Endothelial cell of umbilical vein (primary cell): ENCODE measurements at regions not wholly inside any gene's neighbourhood (a gene's known extent, or its start where the extent isn't known, plus 50 kb on each side); places are given as distances from the start of the nearest gene placed in this dataset.

Source experiments
- BruUV-seq: library from RNA; stranded (reverse); fragments of 400-500 nt; replicated peaks from 2 replicates; lab custom pipeline; 2021; lab: Mats Ljungman, UMichigan
- CTCF ChIA-PET: fragments of 300-600, 350-600 bp; sonication (Branson Sonifier 250); formaldehyde crosslinking; loops from one replicate; lab custom pipeline; 2021; ENCODE audit warnings: antibody characterized with exemption, inconsistent platforms; lab: Charles Lee
- POLR2A ChIA-PET: fragments of 300-600, 350-600 bp; sonication (Branson Sonifier 250); formaldehyde crosslinking; loops from one replicate; lab custom pipeline; 2021; ENCODE audit warnings: antibody characterized with exemption, inconsistent platforms; lab: Charles Lee
- DNase-seq: peaks from one replicate; pipeline ENCODE4 v3.0.0-alpha.2; 2011; ENCODE audit warnings: low read depth, low spot score
- FAIRE-seq: peaks from 2 replicates; lab custom pipeline; 2011; peaks lifted over from hg19 to GRCh38; lab: Jason Lieb, UNC
- H2AFZ ChIP-seq: 2 replicates; pipeline ENCODE4 v1.6.0; 2012; ENCODE audit warnings: low read depth, low read length, control low read depth, inconsistent platforms
- H3K27ac ChIP-seq: 2 replicates; pipeline ENCODE4 v1.5.1; 2011; ENCODE audit warnings: low read depth, mild to moderate bottlenecking, control low read depth, low read length, moderate library complexity; ENCODE audit not compliant: insufficient read depth
- H3K27me3 ChIP-seq, 2 experiments: 2 replicates each; pipeline versions ENCODE4 v1.6.0 to v1.6.1; 2011; ENCODE audit warnings: low read length in 2 of 2, mixed read lengths in 1 of 2; ENCODE audit not compliant: control insufficient read depth in 2 of 2, insufficient read depth in 2 of 2
- H3K36me3 ChIP-seq, 2 experiments: 2 replicates in 1 of 2; 3 replicates in 1 of 2; pipeline ENCODE4 v1.5.1; 2011; ENCODE audit warnings: low read length in 2 of 2, mild to moderate bottlenecking in 1 of 2, moderate library complexity in 1 of 2; ENCODE audit not compliant: control insufficient read depth in 2 of 2, insufficient read depth in 2 of 2; ENCODE audit errors: extremely low read depth in 1 of 2
- H3K4me1 ChIP-seq: 3 replicates; pipeline ENCODE4 v1.5.1; 2011; ENCODE audit warnings: mild to moderate bottlenecking, low read length; ENCODE audit not compliant: control insufficient read depth, insufficient read depth; ENCODE audit errors: extremely low read depth
- H3K4me2 ChIP-seq: 2 replicates; pipeline ENCODE4 v1.6.1; 2011; ENCODE audit warnings: low read length, control low read depth, mixed read lengths; ENCODE audit not compliant: insufficient read depth
- H3K4me3 ChIP-seq, 3 experiments: fragments of 200-600 bp in 1 of 3; sonication (generic), shearing (Covaris generic) in 1 of 3; replicated peaks in 1 of 3; 2 replicates each; pipeline ENCODE4 v1.5.1; 2011 to 2016; ENCODE audit warnings: control low read depth in 3 of 3, low read length in 3 of 3, mild to moderate bottlenecking in 2 of 3, inconsistent platforms in 1 of 3, low read depth in 1 of 3, moderate library complexity in 1 of 3; ENCODE audit not compliant: insufficient read depth in 1 of 3
- H3K79me2 ChIP-seq: 2 replicates; pipeline ENCODE4 v1.6.0; 2012; ENCODE audit warnings: low read length, inconsistent platforms; ENCODE audit not compliant: control insufficient read depth, insufficient read depth
- H3K9ac ChIP-seq: replicated peaks from 2 replicates; pipeline ENCODE3; 2011; ENCODE audit warnings: low read length, control low read depth; ENCODE audit not compliant: insufficient read depth; ENCODE audit errors: extremely low read depth
- H3K9me1 ChIP-seq: replicated peaks from 3 replicates; pipeline ENCODE4 v1.6.0; 2011; ENCODE audit warnings: mild to moderate bottlenecking, low read length; ENCODE audit not compliant: control insufficient read depth, insufficient read depth; ENCODE audit errors: extremely low read depth
- H3K9me3 ChIP-seq: replicated peaks from 2 replicates; pipeline ENCODE4 v1.5.1; 2012; ENCODE audit warnings: low read length, inconsistent platforms; ENCODE audit not compliant: control insufficient read depth, insufficient read depth
- H4K20me1 ChIP-seq: replicated peaks from 2 replicates; pipeline ENCODE3; 2011; ENCODE audit warnings: mild to moderate bottlenecking, low read length; ENCODE audit not compliant: control insufficient read depth, insufficient read depth; ENCODE audit errors: extremely low read depth
- EZH2 ChIP-seq: IDR thresholded peaks from 2 replicates; pipeline ENCODE4 v1.6.1; 2012; ENCODE audit warnings: borderline replicate concordance, low read depth, mild to moderate bottlenecking, moderate library complexity, low read length, inconsistent platforms; ENCODE audit not compliant: severe bottlenecking
- FOS ChIP-seq: IDR thresholded peaks from 2 replicates; pipeline ENCODE4 v1.6.1; 2011; ENCODE audit warnings: mild to moderate bottlenecking, low read length, moderate library complexity, borderline replicate concordance; ENCODE audit not compliant: insufficient read depth
- GATA2 ChIP-seq: IDR thresholded peaks from 2 replicates; pipeline ENCODE4 v1.7.0; 2011; ENCODE audit warnings: low read depth, mild to moderate bottlenecking, moderate library complexity, mixed read lengths, low read length; ENCODE audit not compliant: insufficient read length, insufficient read depth
- JUN ChIP-seq: IDR thresholded peaks from 2 replicates; pipeline ENCODE4 v1.6.1; 2011; ENCODE audit warnings: borderline replicate concordance, low read depth; ENCODE audit not compliant: insufficient read length, insufficient read depth
- MAX ChIP-seq: IDR thresholded peaks from 2 replicates; pipeline ENCODE4 v1.6.1; 2011; ENCODE audit not compliant: insufficient read depth, insufficient read length
- MYC ChIP-seq: IDR thresholded peaks from one replicate; pipeline ENCODE4 v1.6.1; 2011; ENCODE audit warnings: mild to moderate bottlenecking, low read depth, low read length
- POLR2A ChIP-seq: IDR thresholded peaks from 2 replicates; pipeline ENCODE4 v1.6.1; 2012; ENCODE audit warnings: low read depth, mild to moderate bottlenecking, control low read depth, low read length
- POLR2AphosphoS5 ChIP-seq: IDR thresholded peaks from 2 replicates; pipeline ENCODE4 v1.6.1; 2012; ENCODE audit warnings: low read depth, mild to moderate bottlenecking, control low read depth, low read length, moderate library complexity; ENCODE audit not compliant: insufficient read depth
- dilution Hi-C: fragments of 300-500 bp; cut with MboI; formaldehyde crosslinking; loops from one replicate; pipeline ENCODE4 v1.15.0; 2019; ENCODE audit warnings: low sequenced_read_pairs; ENCODE audit not compliant: extremely low pct_ligation_motif_present
- intact Hi-C: fragments of 100-400 bp; cut with micrococcal nuclease; formaldehyde crosslinking; loops from one replicate; pipeline ENCODE4 v1.10.0; 2022
- TF ChIP-seq, protein P1 (sequence below), 2 donors: IDR thresholded peaks; 1 replicate in 1 of 2; 2 replicates in 1 of 2; pipeline ENCODE4 v1.5.1; 2011; ENCODE audit warnings: low read length in 2 of 2, mild to moderate bottlenecking in 2 of 2, moderate library complexity in 2 of 2, control low read depth in 1 of 2, inconsistent platforms in 1 of 2, low read depth in 1 of 2; ENCODE audit not compliant: insufficient read depth in 1 of 2; ENCODE audit errors: extremely low read depth in 1 of 2

GRCh38 chr16:17984810-17985209 lies 351.7 kb downstream of the NPIPA8 start:
- no peak overlapping the region for H2AFZ ChIP-seq
- H3K9me1 ChIP-seq, result no peaks in the 10 kb centered on the region
- CTCF ChIA-PET, result no interaction called here
- BruUV-seq, result no TSS peak
- intact Hi-C loops, result no loop called here
- TF ChIP-seq MAX (no peak), EZH2 (no peak), FOS (no peak), GATA2 (no peak), JUN (no peak), MYC (no peak), POLR2A (no peak), POLR2AphosphoS5 (no peak)
- TF ChIP-seq, protein P1, sequence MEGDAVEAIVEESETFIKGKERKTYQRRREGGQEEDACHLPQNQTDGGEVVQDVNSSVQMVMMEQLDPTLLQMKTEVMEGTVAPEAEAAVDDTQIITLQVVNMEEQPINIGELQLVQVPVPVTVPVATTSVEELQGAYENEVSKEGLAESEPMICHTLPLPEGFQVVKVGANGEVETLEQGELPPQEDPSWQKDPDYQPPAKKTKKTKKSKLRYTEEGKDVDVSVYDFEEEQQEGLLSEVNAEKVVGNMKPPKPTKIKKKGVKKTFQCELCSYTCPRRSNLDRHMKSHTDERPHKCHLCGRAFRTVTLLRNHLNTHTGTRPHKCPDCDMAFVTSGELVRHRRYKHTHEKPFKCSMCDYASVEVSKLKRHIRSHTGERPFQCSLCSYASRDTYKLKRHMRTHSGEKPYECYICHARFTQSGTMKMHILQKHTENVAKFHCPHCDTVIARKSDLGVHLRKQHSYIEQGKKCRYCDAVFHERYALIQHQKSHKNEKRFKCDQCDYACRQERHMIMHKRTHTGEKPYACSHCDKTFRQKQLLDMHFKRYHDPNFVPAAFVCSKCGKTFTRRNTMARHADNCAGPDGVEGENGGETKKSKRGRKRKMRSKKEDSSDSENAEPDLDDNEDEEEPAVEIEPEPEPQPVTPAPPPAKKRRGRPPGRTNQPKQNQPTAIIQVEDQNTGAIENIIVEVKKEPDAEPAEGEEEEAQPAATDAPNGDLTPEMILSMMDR (IDR thresholded peaks at IDR 0.05; ENCODE audit: extremely low read depth in 1 of 2, insufficient read depth in 1 of 2, low read depth in 1 of 2, low read length in 2 of 2), result no peak
- H3K27me3 ChIP-seq, result no peaks in the 10 kb centered on the region
- H3K4me3 ChIP-seq, result no peak overlapping the region
- H3K4me2 ChIP-seq, result no peak overlapping the region
- dilution Hi-C loops, result no loop called here
- H3K9ac ChIP-seq, result no peak overlapping the region
- DNase-seq (no peak), FAIRE-seq (no peak)
- no peaks in the 10 kb centered on the region for H3K79me2 ChIP-seq
- no peak overlapping the region for H3K27ac ChIP-seq
- H4K20me1 ChIP-seq, result no peaks in the 10 kb centered on the region
- POLR2A ChIA-PET, result no interaction called here
- peaks cover 7% of the 10 kb centered on the region for H3K9me3 ChIP-seq
- H3K4me1 ChIP-seq, result no peaks in the 10 kb centered on the region
- H3K36me3 ChIP-seq, result no peaks in the 10 kb centered on the region
